ENCODE measurements at regions not wholly inside any gene's neighbourhood (a gene's known extent, or its start where the extent isn't known, plus 50 kb on each side); places are given as distances from the start of the nearest gene placed in this dataset.

GRCh38 chr9:13758936-13759335, 479.4 kb upstream of the MPDZ start:
- no peak for DNase-seq (ENCODE audit: low read depth in 2 of 2)
- no peak overlapping the region for H3K27ac ChIP-seq (ENCODE audit: insufficient read depth, low read length)
- no peak for TF ChIP-seq EZH2 (IDR thresholded peaks at IDR 0.05; ENCODE audit: low read length, missing control alignments)
- TF ChIP-seq CTCF (conservative IDR thresholded peaks at IDR 0.05 in 1 of 2, IDR thresholded peaks at IDR 0.05 in 1 of 2; ENCODE audit: low read depth in 1 of 2, low read length in 2 of 2) = no peak
- H3K4me1 ChIP-seq (ENCODE audit: control insufficient read depth, extremely low read depth, insufficient read depth, low read length) = no peaks in the 10 kb centered on the region
- no peak overlapping the region for H2AFZ ChIP-seq (ENCODE audit: low read length)
- no peaks in the 10 kb centered on the region for H3K79me2 ChIP-seq (ENCODE audit: control insufficient read depth, insufficient read depth, low read length)
- H3K9ac ChIP-seq (ENCODE audit: insufficient read depth, low read length) = no peak overlapping the region
- H3K4me2 ChIP-seq (ENCODE audit: extremely low read depth, insufficient read depth, low read length) = no peak overlapping the region
- H3K9me3 ChIP-seq (ENCODE audit: control insufficient read depth, insufficient read depth, low read depth, low read length) = no peaks in the 10 kb centered on the region
- H3K27me3 ChIP-seq (ENCODE audit: control insufficient read depth, insufficient read depth, low read length) = no peaks in the 10 kb centered on the region
- no peak overlapping the region for H3K4me3 ChIP-seq (replicated peaks in 1 of 4; ENCODE audit: control extremely low read depth in 1 of 4, insufficient read depth in 1 of 4, low read depth in 3 of 4, low read length in 4 of 4)
- no peaks in the 10 kb centered on the region for H4K20me1 ChIP-seq (ENCODE audit: control insufficient read depth, extremely low read depth, insufficient read depth, low read length)
- no peaks in the 10 kb centered on the region for H3K36me3 ChIP-seq (ENCODE audit: control insufficient read depth, insufficient read depth, low read length)

- Histone ChIP-seq H3K9ac (ENCODE audit: insufficient read depth, low read length) (no peak overlapping the region), H3K4me1 (ENCODE audit: control insufficient read depth, extremely low read depth, insufficient read depth, low read length) (no peaks in the 10 kb centered on the region), H3K4me2 (ENCODE audit: extremely low read depth, insufficient read depth, low read length) (no peak overlapping the region), H2AFZ (ENCODE audit: low read length) (no peak overlapping the region), H3K27me3 (ENCODE audit: control insufficient read depth, insufficient read depth, low read length) (no peaks in the 10 kb centered on the region), H3K36me3 (ENCODE audit: control insufficient read depth, insufficient read depth, low read length) (no peaks in the 10 kb centered on the region), H3K9me3 (ENCODE audit: control insufficient read depth, insufficient read depth, low read depth, low read length) (no peaks in the 10 kb centered on the region), H3K4me3 (replicated peaks in 1 of 4; ENCODE audit: control extremely low read depth in 1 of 4, insufficient read depth in 1 of 4, low read depth in 3 of 4, low read length in 4 of 4) (no peak overlapping the region), H3K27ac (ENCODE audit: insufficient read depth, low read length) (no peak overlapping the region), H3K79me2 (ENCODE audit: control insufficient read depth, insufficient read depth, low read length) (no peaks in the 10 kb centered on the region), H4K20me1 (ENCODE audit: control insufficient read depth, extremely low read depth, insufficient read depth, low read length) (no peaks in the 10 kb centered on the region)
- no peak for TF ChIP-seq EZH2 (IDR thresholded peaks at IDR 0.05; ENCODE audit: low read length, missing control alignments)
- TF ChIP-seq CTCF (conservative IDR thresholded peaks at IDR 0.05 in 1 of 2, IDR thresholded peaks at IDR 0.05 in 1 of 2; ENCODE audit: low read depth in 1 of 2, low read length in 2 of 2) = no peak
- DNase-seq (ENCODE audit: low read depth in 2 of 2) = no peak
Measured at GRCh38 chr9:13756943-13757342, 477.5 kb upstream of the MPDZ start.

GRCh38 chr9:13755551-13755950, 476.1 kb upstream of the MPDZ start:
- H3K27ac ChIP-seq (ENCODE audit: insufficient read depth, low read length) = no peak overlapping the region
- no peak overlapping the region for H3K4me2 ChIP-seq (ENCODE audit: extremely low read depth, insufficient read depth, low read length)
- H3K27me3 ChIP-seq (ENCODE audit: control insufficient read depth, insufficient read depth, low read length) = no peaks in the 10 kb centered on the region
- no peaks in the 10 kb centered on the region for H3K79me2 ChIP-seq (ENCODE audit: control insufficient read depth, insufficient read depth, low read length)
- no peaks in the 10 kb centered on the region for H3K9me3 ChIP-seq (ENCODE audit: control insufficient read depth, insufficient read depth, low read depth, low read length)
- peaks cover under 1% of the 10 kb centered on the region for H3K4me1 ChIP-seq (ENCODE audit: control insufficient read depth, extremely low read depth, insufficient read depth, low read length)
- H2AFZ ChIP-seq (ENCODE audit: low read length) = no peak overlapping the region
- H4K20me1 ChIP-seq (ENCODE audit: control insufficient read depth, extremely low read depth, insufficient read depth, low read length) = no peaks in the 10 kb centered on the region
- peak in 1 of 2 donors; percentile 7 for DNase-seq (ENCODE audit: low read depth in 2 of 2)
- no peak overlapping the region for H3K4me3 ChIP-seq (replicated peaks in 1 of 4; ENCODE audit: control extremely low read depth in 1 of 4, insufficient read depth in 1 of 4, low read depth in 3 of 4, low read length in 4 of 4)
- no peaks in the 10 kb centered on the region for H3K36me3 ChIP-seq (ENCODE audit: control insufficient read depth, insufficient read depth, low read length)
- no peak overlapping the region for H3K9ac ChIP-seq (ENCODE audit: insufficient read depth, low read length)
- TF ChIP-seq EZH2 (IDR thresholded peaks at IDR 0.05; ENCODE audit: low read length, missing control alignments) (no peak), CTCF (conservative IDR thresholded peaks at IDR 0.05 in 1 of 2, IDR thresholded peaks at IDR 0.05 in 1 of 2; ENCODE audit: low read depth in 1 of 2, low read length in 2 of 2) (no peak)
